BLaER1 treated with 17β-estradiol and CSF1 and Interleukin-3, amounts not matched to agents 10 nM and 100 nM (cell line): ENCODE measurements at regions not wholly inside any gene's neighbourhood (a gene's known extent, or its start where the extent isn't known, plus 50 kb on each side); places are given as distances from the start of the nearest gene placed in this dataset.
A peak's percentile ranks its signal among the peaks of the same experiment; 100 is the strongest.

Experiments used
- H3K27ac ChIP-seq, 11 experiments: shearing (Covaris generic); formaldehyde crosslinking; 2 replicates each; pipeline ENCODE4 v1.8.1; 2022
- H3K27me3 ChIP-seq, 11 experiments: shearing (Covaris generic); formaldehyde crosslinking; 2 replicates each; pipeline ENCODE4 v1.8.1; 2022
- H3K36me3 ChIP-seq, 11 experiments: shearing (Covaris generic); formaldehyde crosslinking; 2 replicates each; pipeline ENCODE4 v1.8.1; 2022
- H3K4me1 ChIP-seq, 10 experiments: shearing (Covaris generic); formaldehyde crosslinking; 2 replicates each; pipeline ENCODE4 v1.8.1; 2022
- H3K4me2 ChIP-seq, 11 experiments: shearing (Covaris generic); formaldehyde crosslinking; 2 replicates each; pipeline ENCODE4 v1.8.1; 2022
- H3K4me3 ChIP-seq, 10 experiments: shearing (Covaris generic); formaldehyde crosslinking; 2 replicates each; pipeline ENCODE4 v1.8.1; 2022
- H3K9ac ChIP-seq, 11 experiments: shearing (Covaris generic); formaldehyde crosslinking; 2 replicates each; pipeline ENCODE4 v1.8.1; 2022
- H3K9me3 ChIP-seq, 11 experiments: shearing (Covaris generic); formaldehyde crosslinking; replicated peaks in 1 of 11; 2 replicates each; pipeline ENCODE4 v1.8.1; 2022
- H4K20me1 ChIP-seq, 11 experiments: shearing (Covaris generic); formaldehyde crosslinking; 2 replicates each; pipeline ENCODE4 v1.8.1; 2022
- Cebpa-rat ChIP-seq, 11 experiments: shearing (Covaris generic); IDR thresholded peaks; 2 replicates each; pipeline ENCODE4 v1.8.1; 2022

DNA sequence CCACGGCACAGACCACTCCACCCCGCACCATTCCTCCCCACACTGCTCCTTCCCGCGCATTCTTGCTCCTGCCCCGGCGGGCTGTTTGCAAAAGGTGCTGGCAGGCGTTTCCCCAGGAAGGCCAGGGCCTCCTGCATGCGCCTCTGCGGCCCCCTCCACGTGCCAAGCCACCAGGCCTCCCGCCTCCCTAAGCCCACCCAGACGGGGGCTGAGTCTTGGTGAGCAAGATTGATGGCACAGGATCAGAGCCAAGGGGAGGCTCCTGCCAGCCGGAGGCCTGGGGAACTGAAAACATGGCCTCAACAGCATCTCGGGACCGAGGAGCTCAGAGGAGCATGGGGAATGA lies 328.3 kb upstream of the DIO3 start:
- Histone ChIP-seq H4K20me1 (peaks cover 0 to 11% (median 0%) of the 10 kb centered on the region in 11 experiments; a peak in 2 of 22 replicates), H3K36me3 (no peaks in the 10 kb centered on the region), H3K9ac (no peak overlapping the region), H3K27me3 (peaks cover 0 to 13% (median 0%) of the 10 kb centered on the region in 11 experiments; a peak in 6 of 22 replicates), H3K4me2 (peak overlapping the region in 8 of 11 experiments; percentile 54 to 74 (median 60); a peak in 15 of 22 replicates), H3K27ac (no peak overlapping the region), H3K4me3 (no peak overlapping the region), H3K4me1 (peaks cover 0 to 31% (median 22%) of the 10 kb centered on the region in 10 experiments; a peak in 14 of 20 replicates), H3K9me3 (no peaks in the 10 kb centered on the region)
- TF ChIP-seq Cebpa-rat (IDR thresholded peaks at IDR 0.05), result no peak

DNA sequence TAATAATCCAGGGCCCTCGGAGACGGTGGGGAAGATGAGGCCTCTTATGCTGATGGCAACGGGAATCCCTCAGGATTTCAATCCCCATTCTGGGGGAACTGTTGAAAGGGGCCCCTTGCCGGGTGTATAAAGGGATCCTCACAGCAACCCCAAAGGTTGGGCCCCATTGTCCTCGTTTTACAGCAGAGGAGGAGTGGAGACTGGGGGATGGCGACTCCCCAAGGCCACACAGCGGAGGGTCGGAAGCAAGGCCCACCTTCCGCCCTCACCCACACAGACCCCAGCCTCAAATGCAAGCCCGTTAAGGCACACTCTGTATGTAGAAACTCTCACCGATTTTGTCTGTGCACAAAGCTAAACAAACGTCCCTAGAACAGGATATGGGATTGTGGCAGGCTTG lies 327.9 kb upstream of the DIO3 start:
- no peak for TF ChIP-seq Cebpa-rat (IDR thresholded peaks at IDR 0.05)
- H3K36me3 ChIP-seq, result no peaks in the 10 kb centered on the region
- H4K20me1 ChIP-seq, result peaks cover 0 to 11% (median 0%) of the 10 kb centered on the region in 11 experiments; a peak in 2 of 22 replicates
- no peak overlapping the region for H3K4me3 ChIP-seq
- no peak overlapping the region for H3K27ac ChIP-seq
- H3K4me2 ChIP-seq, result peak overlapping the region in 8 of 11 experiments; percentile 54 to 74 (median 60); a peak in 14 of 22 replicates
- H3K27me3 ChIP-seq, result peaks cover 0 to 13% (median 0%) of the 10 kb centered on the region in 11 experiments; a peak in 6 of 22 replicates
- peaks cover 0 to 31% (median 22%) of the 10 kb centered on the region in 10 experiments; a peak in 14 of 20 replicates for H3K4me1 ChIP-seq
- H3K9me3 ChIP-seq, result no peaks in the 10 kb centered on the region
- H3K9ac ChIP-seq, result no peak overlapping the region

DNA sequence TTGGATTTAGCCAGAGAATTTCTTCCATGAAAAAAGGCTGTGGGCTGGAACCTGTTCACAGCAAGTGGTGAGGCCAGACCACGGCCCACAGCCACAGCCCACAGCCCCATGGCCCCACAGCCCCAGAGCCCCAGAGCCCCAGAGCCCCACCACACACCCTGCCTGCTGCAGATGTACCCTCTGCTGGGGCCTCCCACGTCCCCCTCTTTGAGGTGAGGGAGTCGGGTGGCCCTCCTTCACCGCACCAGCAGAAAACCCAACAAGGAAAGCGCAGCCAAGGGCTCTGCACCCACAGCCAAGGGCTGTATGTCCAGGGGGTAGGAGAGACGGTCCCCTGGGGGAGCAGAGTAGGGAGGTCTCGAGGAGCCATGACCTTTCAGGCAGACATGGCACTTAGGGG lies 327.5 kb upstream of the DIO3 start:
- Histone ChIP-seq H3K27me3 (peaks cover 0 to 13% (median 0%) of the 10 kb centered on the region in 11 experiments; a peak in 6 of 22 replicates), H3K9ac (no peak overlapping the region), H3K4me2 (peak overlapping the region in 5 of 11 experiments; percentile 54 to 74 (median 66); a peak in 7 of 22 replicates), H3K4me3 (no peak overlapping the region), H3K27ac (no peak overlapping the region), H3K36me3 (no peaks in the 10 kb centered on the region), H3K4me1 (peaks cover 0 to 31% (median 22%) of the 10 kb centered on the region in 10 experiments; a peak in 14 of 20 replicates), H3K9me3 (no peaks in the 10 kb centered on the region), H4K20me1 (peaks cover 0 to 11% (median 0%) of the 10 kb centered on the region in 11 experiments; a peak in 2 of 22 replicates)
- no peak for TF ChIP-seq Cebpa-rat (IDR thresholded peaks at IDR 0.05)

DNA sequence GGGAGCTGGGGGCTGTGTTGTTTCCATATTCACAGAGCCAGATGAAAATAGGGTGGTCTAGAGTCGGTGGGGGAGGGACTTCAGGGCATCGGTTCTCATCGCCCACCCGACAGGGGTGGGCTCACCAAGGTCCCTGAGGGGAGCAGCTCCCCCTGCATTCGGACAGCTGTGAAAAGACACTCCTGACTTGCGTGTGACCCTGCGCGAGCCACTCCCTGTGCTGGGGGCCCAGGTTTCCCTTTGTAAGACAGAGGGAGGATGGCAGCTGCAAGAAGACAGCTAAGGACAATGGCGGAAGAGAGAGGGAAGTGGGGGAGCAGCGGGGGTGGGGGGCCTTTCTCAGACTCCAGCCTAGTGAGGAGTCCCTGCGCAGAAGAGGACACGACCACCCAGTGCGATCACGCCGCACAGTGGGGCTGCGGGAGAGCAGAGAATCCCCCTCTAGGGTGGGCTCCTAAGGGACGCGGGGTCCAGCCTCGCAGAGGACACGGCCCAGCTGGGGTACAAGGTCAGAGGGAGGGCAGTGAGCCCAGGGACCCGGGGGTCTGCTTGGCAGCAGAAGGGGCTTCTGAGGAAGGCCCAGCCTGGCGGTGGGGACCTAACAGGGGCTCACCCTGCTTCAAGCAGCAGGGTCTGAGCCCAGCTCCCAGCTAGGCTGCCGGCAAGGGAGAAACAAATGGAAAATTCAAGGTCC lies 326.9 kb upstream of the DIO3 start:
- Histone ChIP-seq H3K4me2 (peak overlapping the region in 4 of 11 experiments; percentile 11 to 25 (median 19); a peak in 5 of 22 replicates), H3K4me1 (peaks cover 0 to 31% (median 22%) of the 10 kb centered on the region in 10 experiments; a peak in 14 of 20 replicates), H3K27ac (no peak overlapping the region), H3K36me3 (no peaks in the 10 kb centered on the region), H3K27me3 (peaks cover 0 to 13% (median 0%) of the 10 kb centered on the region in 11 experiments; a peak in 6 of 22 replicates), H3K9ac (no peak overlapping the region), H3K9me3 (no peaks in the 10 kb centered on the region), H4K20me1 (peaks cover 0 to 5% (median 0%) of the 10 kb centered on the region in 11 experiments; a peak in 1 of 22 replicates), H3K4me3 (no peak overlapping the region)
- no peak for TF ChIP-seq Cebpa-rat (IDR thresholded peaks at IDR 0.05)

DNA sequence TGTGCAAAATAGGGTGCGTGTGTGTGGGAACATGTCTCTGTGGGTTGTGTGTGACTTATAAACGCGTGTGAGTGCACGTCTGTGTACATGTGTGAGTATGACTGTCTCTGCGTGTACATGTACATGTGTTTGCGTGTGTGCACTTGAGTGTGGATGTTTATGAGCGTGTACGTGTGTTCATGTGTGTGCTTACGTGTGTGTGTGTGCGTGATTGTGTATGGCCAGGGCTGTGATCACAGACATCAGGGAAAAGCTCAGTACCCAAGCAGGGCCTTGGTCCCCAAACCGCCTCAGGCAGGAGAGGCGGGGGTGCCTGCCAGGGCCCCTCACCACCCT lies 326.3 kb upstream of the DIO3 start:
- Histone ChIP-seq H3K36me3 (no peaks in the 10 kb centered on the region), H3K9ac (no peak overlapping the region), H3K4me2 (no peak overlapping the region), H3K9me3 (no peaks in the 10 kb centered on the region), H3K4me1 (peaks cover 0 to 31% (median 22%) of the 10 kb centered on the region in 10 experiments; a peak in 14 of 20 replicates), H4K20me1 (peaks cover 0 to 5% (median 0%) of the 10 kb centered on the region in 11 experiments; a peak in 1 of 22 replicates), H3K27ac (no peak overlapping the region), H3K4me3 (no peak overlapping the region), H3K27me3 (peaks cover 0 to 13% (median 0%) of the 10 kb centered on the region in 11 experiments; a peak in 6 of 22 replicates)
- TF ChIP-seq Cebpa-rat (IDR thresholded peaks at IDR 0.05), result no peak

DNA sequence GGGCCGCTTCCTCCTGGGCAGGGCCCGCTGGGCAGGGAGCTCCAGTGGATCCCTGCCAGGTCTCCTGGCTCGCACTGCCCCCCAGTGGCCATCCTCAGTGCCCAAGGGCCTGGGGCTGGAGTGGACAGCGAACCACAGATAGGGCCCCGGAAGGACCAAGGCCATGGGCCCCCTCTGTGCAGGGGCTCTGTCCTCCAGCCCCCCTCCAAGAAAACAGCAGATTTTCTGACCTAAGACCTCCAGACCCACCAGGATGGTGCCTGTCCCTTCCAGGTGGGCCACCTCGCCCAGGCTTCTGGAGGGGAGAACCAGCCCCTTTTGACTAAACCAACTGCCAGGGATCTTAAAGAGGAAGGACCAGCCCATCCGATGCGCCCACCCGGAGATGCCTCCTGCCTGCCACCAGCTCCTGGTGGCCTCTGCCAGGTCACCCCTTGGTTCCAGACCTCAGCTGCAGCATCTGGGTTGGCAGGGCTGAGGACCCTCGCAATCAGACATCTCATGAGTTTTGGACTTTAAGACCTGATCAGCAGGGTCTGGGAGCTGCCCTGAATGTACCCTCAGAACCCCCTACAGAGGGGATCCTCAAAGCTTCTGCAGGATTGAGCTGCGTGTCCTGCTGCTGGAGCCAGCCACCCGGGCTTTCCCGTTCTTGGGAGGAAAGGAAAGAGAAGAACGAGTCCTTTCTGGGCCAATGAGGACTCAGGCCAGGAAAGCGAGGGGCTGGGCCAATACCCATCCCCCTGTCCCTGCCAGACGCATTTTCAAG lies 325.8 kb upstream of the DIO3 start:
- Histone ChIP-seq H4K20me1 (peaks cover 0 to 5% (median 0%) of the 10 kb centered on the region in 11 experiments; a peak in 1 of 22 replicates), H3K27me3 (peaks cover 0 to 13% (median 0%) of the 10 kb centered on the region in 11 experiments; a peak in 6 of 22 replicates), H3K27ac (no peak overlapping the region), H3K4me2 (no peak overlapping the region), H3K9me3 (no peaks in the 10 kb centered on the region), H3K9ac (no peak overlapping the region), H3K4me1 (peaks cover 0 to 31% (median 22%) of the 10 kb centered on the region in 10 experiments; a peak in 14 of 20 replicates), H3K4me3 (no peak overlapping the region), H3K36me3 (no peaks in the 10 kb centered on the region)
- TF ChIP-seq Cebpa-rat (IDR thresholded peaks at IDR 0.05), result no peak

DNA sequence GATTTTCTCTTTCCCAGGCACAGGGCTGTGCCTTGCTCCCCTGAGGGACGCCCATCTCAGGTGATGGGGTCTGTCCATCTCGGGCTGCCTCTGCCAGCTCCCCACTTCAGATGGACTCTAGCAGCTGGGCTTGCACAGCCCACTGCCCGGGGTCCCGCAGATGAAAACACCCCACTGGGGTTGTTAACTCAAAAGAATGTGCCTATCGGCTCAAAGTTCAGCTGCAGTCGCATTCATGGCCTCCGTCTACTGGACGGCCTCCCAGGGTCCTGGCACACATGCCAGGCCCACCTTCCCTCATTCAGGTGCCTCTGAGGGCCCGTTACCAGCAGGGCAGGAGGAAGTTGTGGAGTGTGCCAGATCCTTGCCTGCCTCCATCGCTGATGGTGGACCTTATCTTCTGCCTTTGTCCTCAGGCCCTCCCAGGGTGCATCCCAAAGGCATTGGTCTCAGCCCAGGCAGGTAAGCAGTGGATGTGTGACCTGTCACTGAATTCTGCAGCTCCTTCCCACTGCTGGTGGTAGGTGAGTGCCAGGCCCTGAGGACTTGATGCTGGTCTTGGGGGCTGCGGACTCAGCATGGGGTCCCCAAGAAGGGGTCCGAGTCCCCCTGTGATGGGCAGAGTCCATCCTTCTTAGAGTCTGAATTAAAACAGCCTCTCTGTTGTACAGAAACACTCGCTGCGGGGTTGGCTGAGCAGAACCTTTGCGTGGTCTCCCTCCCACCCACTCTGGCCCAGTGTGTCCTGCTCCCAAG lies 324.6 kb upstream of the DIO3 start:
- no peak overlapping the region for H3K4me2 ChIP-seq
- no peak overlapping the region for H3K4me3 ChIP-seq
- no peak overlapping the region for H3K27ac ChIP-seq
- H3K36me3 ChIP-seq, result no peaks in the 10 kb centered on the region
- H3K27me3 ChIP-seq, result peaks cover 0 to 13% (median 0%) of the 10 kb centered on the region in 11 experiments; a peak in 6 of 22 replicates
- H3K4me1 ChIP-seq, result peaks cover 0 to 26% (median 19%) of the 10 kb centered on the region in 10 experiments; a peak in 14 of 20 replicates
- H3K9me3 ChIP-seq, result 0 out of 22 replicates have a peak, but pooled peaks cover 0 to 3% (median 0%) of the 10 kb centered on the region in 11 experiments
- no peak for TF ChIP-seq Cebpa-rat (IDR thresholded peaks at IDR 0.05)
- 0 out of 22 replicates have a peak, but pooled peaks cover 0 to 5% (median 0%) of the 10 kb centered on the region in 11 experiments for H4K20me1 ChIP-seq
- no peak overlapping the region for H3K9ac ChIP-seq

DNA sequence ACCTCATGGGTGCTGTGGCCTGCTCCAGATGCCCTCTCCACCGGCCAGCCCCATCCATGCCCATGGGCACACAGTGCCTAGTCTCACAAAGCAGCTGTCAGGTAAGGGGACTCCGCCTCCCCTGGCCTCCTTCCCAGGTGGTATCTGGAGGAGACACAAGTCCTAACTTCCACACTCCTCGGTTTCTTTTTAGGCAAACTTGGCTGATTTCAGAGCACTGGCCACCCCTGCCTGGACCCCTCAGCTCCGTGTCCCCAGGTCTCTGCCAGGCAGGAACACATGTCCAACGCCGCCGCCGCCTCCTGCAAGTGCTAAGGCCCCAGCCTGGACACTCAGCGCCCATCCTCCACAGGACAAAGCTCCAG lies 324.1 kb upstream of the DIO3 start:
- Histone ChIP-seq H3K4me3 (no peak overlapping the region), H3K36me3 (no peaks in the 10 kb centered on the region), H4K20me1 (0 out of 22 replicates have a peak, but pooled peaks cover 0 to 5% (median 0%) of the 10 kb centered on the region in 11 experiments), H3K9ac (no peak overlapping the region), H3K27ac (no peak overlapping the region), H3K4me1 (peaks cover 0 to 21% (median 13%) of the 10 kb centered on the region in 10 experiments; a peak in 14 of 20 replicates), H3K4me2 (no peak overlapping the region), H3K27me3 (peaks cover 0 to 13% (median 0%) of the 10 kb centered on the region in 11 experiments; a peak in 6 of 22 replicates), H3K9me3 (0 out of 22 replicates have a peak, but pooled peaks cover 0 to 3% (median 0%) of the 10 kb centered on the region in 11 experiments)
- TF ChIP-seq Cebpa-rat (IDR thresholded peaks at IDR 0.05), result no peak
